GM12878 (cell line): ENCODE measurements at regions not wholly inside any gene's neighbourhood (a gene's known extent, or its start where the extent isn't known, plus 50 kb on each side); places are given as distances from the start of the nearest gene placed in this dataset.

Experiments used
- ATAC-seq: fragments of 200-7000 bp; cut with Tn5 transposase; 3 replicates; pipeline ENCODE4 v1.9.1; 2020; ENCODE audit warnings: mild to moderate bottlenecking, moderate library complexity
- BruUV-seq: library from RNA; stranded (reverse); fragments of 400-500 nt; replicated peaks from 2 replicates; lab custom pipeline; 2021; lab: Mats Ljungman, UMichigan
- CTCF ChIA-PET: fragments of 300-600 bp; sonication (Branson Sonifier 250); formaldehyde crosslinking; extraction: SDS; loops from one replicate; lab custom pipeline; 2021; ENCODE audit warnings: inconsistent platforms; lab: Yijun Ruan, JAX
- POLR2A ChIA-PET: fragments of 350-600 bp; formaldehyde crosslinking; extraction: SDS; loops from one replicate; lab custom pipeline; 2021; ENCODE audit warnings: inconsistent platforms; lab: Charles Lee
- RAD21 ChIA-PET: fragments of 300-600 bp; sonication (Branson Sonifier 250); formaldehyde crosslinking; loops from one replicate; lab custom pipeline; 2023; ENCODE audit warnings: antibody characterized with exemption; ENCODE audit not compliant: unreplicated experiment; lab: Charles Lee
- SMC1A ChIA-PET: fragments of 300-600 bp; sonication (Branson Sonifier 250); formaldehyde crosslinking; loops from one replicate; lab custom pipeline; 2023; ENCODE audit not compliant: unreplicated experiment, uncharacterized antibody; lab: Charles Lee
- DNase-seq: peaks from one replicate; pipeline ENCODE4 v3.0.0-alpha.2; 2011; ENCODE audit warnings: low read depth, low spot score
- FAIRE-seq: peaks from 3 replicates; lab custom pipeline; 2011; peaks lifted over from hg19 to GRCh38; lab: Jason Lieb, UNC
- H2AFZ ChIP-seq: 2 replicates; pipeline ENCODE4 v1.6.0; 2011; ENCODE audit warnings: low read depth, low read length, control low read depth; ENCODE audit not compliant: control insufficient read depth
- H3K27ac ChIP-seq: 2 replicates; pipeline ENCODE4 v1.5.1; 2011; ENCODE audit warnings: control low read depth; ENCODE audit not compliant: control insufficient read depth, insufficient read depth
- H3K27me3 ChIP-seq, 2 experiments: replicated peaks in 1 of 2; 2 replicates each; pipeline versions ENCODE4 v1.6.0 to v1.6.1; 2011; ENCODE audit warnings: low read length in 1 of 2; ENCODE audit not compliant: control insufficient read depth in 2 of 2, insufficient read depth in 2 of 2
- H3K36me3 ChIP-seq, 2 experiments: 2 replicates each; pipeline ENCODE4 v1.5.1; 2011; ENCODE audit warnings: low read length in 1 of 2; ENCODE audit not compliant: control insufficient read depth in 2 of 2, insufficient read depth in 2 of 2
- H3K4me1 ChIP-seq: 2 replicates; pipeline ENCODE4 v1.6.1; 2011; ENCODE audit warnings: mild to moderate bottlenecking, low read length, moderate library complexity, mixed read lengths; ENCODE audit not compliant: control insufficient read depth, insufficient read depth
- H3K4me2 ChIP-seq: 2 replicates; pipeline ENCODE4 v1.6.0; 2011; ENCODE audit warnings: control low read depth; ENCODE audit not compliant: control insufficient read depth, insufficient read depth
- H3K4me3 ChIP-seq: fragments of 200-600 bp; sonication (generic); 2 replicates; pipeline ENCODE4 v1.5.1; 2016
- H3K79me2 ChIP-seq: 2 replicates; pipeline ENCODE4 v1.6.0; 2011; ENCODE audit warnings: low read length; ENCODE audit not compliant: control insufficient read depth, insufficient read depth
- H3K9ac ChIP-seq: 2 replicates; pipeline ENCODE4 v1.8.0; 2011; ENCODE audit warnings: low read length, control low read depth, mixed read lengths; ENCODE audit not compliant: control insufficient read depth, insufficient read depth
- H3K9me3 ChIP-seq: replicated peaks from 3 replicates; pipeline ENCODE4 v1.5.1; 2011; ENCODE audit warnings: mild to moderate bottlenecking, low read length; ENCODE audit not compliant: control insufficient read depth, insufficient read depth
- H4K20me1 ChIP-seq: 2 replicates; pipeline ENCODE4 v1.6.0; 2011; ENCODE audit not compliant: control insufficient read depth, insufficient read depth
- CHD4 ChIP-seq: fragments of 200-600 bp; sonication (generic); IDR thresholded peaks from 2 replicates; pipeline ENCODE4 v1.6.1; 2016; ENCODE audit warnings: mild to moderate bottlenecking
- POLR2A ChIP-seq: IDR thresholded peaks from 2 replicates; pipeline ENCODE4 v1.6.1; 2011; ENCODE audit warnings: low read depth, mild to moderate bottlenecking, low read length
- RAD51 ChIP-seq: fragments of 450-650 bp; IDR thresholded peaks from 2 replicates; pipeline ENCODE4 v1.6.1; 2016; ENCODE audit warnings: moderate library complexity, mild to moderate bottlenecking, inconsistent platforms
- RELA ChIP-seq: fragments of 450-650 bp; IDR thresholded peaks from 2 replicates; pipeline ENCODE4 v1.8.0; 2014; ENCODE audit warnings: borderline replicate concordance; ENCODE audit not compliant: partially characterized antibody
- ZNF622 ChIP-seq: fragments of 450-650 bp; IDR thresholded peaks from 2 replicates; pipeline ENCODE4 v1.6.1; 2017; ENCODE audit warnings: mild to moderate bottlenecking, inconsistent platforms
- WGBS: methylation state at CpG from one replicate; pipeline ENCODE4 v1.1.6; 2016; ENCODE audit warnings: low lambda C conversion rate; ENCODE audit not compliant: insufficient replicate concordance, insufficient coverage; ENCODE audit errors: missing lambda C conversion rate; 5-methylcytosine and 5-hydroxymethylcytosine counted together
- in situ Hi-C: fragments of 300-500 bp; cut with MboI; formaldehyde crosslinking; loops from 9 replicates; pipeline ENCODE4 v1.14.3; 2018; ENCODE audit warnings: mixed read lengths
- intact Hi-C: fragments of 100-400 bp; cut with micrococcal nuclease; formaldehyde crosslinking; loops from one replicate; pipeline ENCODE4 v1.14.2; 2022; ENCODE audit not compliant: unreplicated experiment
- TF ChIP-seq, protein P1 (sequence below): fragments of 450-650 bp; IDR thresholded peaks from 2 replicates; pipeline ENCODE4 v1.6.1; 2018; ENCODE audit warnings: borderline replicate concordance, mild to moderate bottlenecking; ENCODE audit not compliant: partially characterized antibody
- TF ChIP-seq, protein P2 (sequence below): IDR thresholded peaks from 2 replicates; pipeline ENCODE4 v1.6.1; 2011; ENCODE audit warnings: mild to moderate bottlenecking, low read depth, low read length, moderate library complexity; ENCODE audit not compliant: insufficient replicate concordance
- TF ChIP-seq, protein P3 (sequence below): fragments of 450-650 bp; IDR thresholded peaks from 2 replicates; pipeline ENCODE4 v1.6.1; 2016; ENCODE audit warnings: mild to moderate bottlenecking
- TF ChIP-seq, protein P4 (sequence below): IDR thresholded peaks from 2 replicates; pipeline ENCODE4 v1.6.1; 2012; ENCODE audit warnings: improper control_type of control experiment, low read depth, low read length; ENCODE audit not compliant: insufficient replicate concordance
- TF ChIP-seq, protein P5 (sequence below): fragments of 450-650 bp; IDR thresholded peaks from 2 replicates; pipeline ENCODE4 v1.6.1; 2017; ENCODE audit warnings: mild to moderate bottlenecking, low read depth, inconsistent platforms; ENCODE audit not compliant: poor library complexity, severe bottlenecking

DNA sequence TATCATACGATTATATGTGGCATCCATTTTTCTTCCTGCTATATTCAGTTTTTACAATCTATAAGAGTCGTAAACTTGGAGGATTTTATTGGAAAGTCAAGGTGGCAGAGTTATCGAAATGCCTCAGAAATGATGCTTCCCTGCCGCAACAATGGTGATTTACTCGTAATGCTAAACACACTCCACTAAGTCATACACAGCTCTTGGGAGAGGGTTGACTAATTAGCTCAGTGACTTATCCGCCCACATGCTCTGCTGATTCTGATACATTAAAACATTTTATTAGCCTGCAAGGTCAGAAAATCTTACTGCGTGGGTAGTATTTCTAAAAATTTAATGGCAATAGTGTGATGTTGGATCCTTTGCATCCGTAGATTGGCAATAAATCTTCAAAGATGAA, 420.1 kb downstream of the ARAP2 start:
- ChIA-PET POLR2A (no interaction called here), RAD21 (no interaction called here), CTCF (no interaction called here), SMC1A (interaction anchor here (0.8 kb wide), 1 partner anchor 27 kb away, joined by 3 read pairs; no protein-coding TSS in a partner anchor)
- no peak overlapping the region for H3K9ac ChIP-seq
- 38% methylated on average over 8 of the region's 8 CpGs for WGBS
- H4K20me1 ChIP-seq = no peaks in the 10 kb centered on the region
- no peaks in the 10 kb centered on the region for H3K36me3 ChIP-seq
- no peak overlapping the region for H3K27ac ChIP-seq
- no peak for DNase-seq
- H3K9me3 ChIP-seq = no peaks in the 10 kb centered on the region
- FAIRE-seq = no peak
- H3K4me2 ChIP-seq = no peak overlapping the region
- H3K27me3 ChIP-seq = no peaks in the 10 kb centered on the region
- ATAC-seq = no peak
- no peaks in the 10 kb centered on the region for H3K4me1 ChIP-seq
- H3K4me3 ChIP-seq = no peak overlapping the region
- intact Hi-C loops (no loop called here), in situ Hi-C loops (no loop called here)
- no peaks in the 10 kb centered on the region for H3K79me2 ChIP-seq
- no peak overlapping the region for H2AFZ ChIP-seq
- BruUV-seq = no TSS peak
- TF ChIP-seq, protein P1, sequence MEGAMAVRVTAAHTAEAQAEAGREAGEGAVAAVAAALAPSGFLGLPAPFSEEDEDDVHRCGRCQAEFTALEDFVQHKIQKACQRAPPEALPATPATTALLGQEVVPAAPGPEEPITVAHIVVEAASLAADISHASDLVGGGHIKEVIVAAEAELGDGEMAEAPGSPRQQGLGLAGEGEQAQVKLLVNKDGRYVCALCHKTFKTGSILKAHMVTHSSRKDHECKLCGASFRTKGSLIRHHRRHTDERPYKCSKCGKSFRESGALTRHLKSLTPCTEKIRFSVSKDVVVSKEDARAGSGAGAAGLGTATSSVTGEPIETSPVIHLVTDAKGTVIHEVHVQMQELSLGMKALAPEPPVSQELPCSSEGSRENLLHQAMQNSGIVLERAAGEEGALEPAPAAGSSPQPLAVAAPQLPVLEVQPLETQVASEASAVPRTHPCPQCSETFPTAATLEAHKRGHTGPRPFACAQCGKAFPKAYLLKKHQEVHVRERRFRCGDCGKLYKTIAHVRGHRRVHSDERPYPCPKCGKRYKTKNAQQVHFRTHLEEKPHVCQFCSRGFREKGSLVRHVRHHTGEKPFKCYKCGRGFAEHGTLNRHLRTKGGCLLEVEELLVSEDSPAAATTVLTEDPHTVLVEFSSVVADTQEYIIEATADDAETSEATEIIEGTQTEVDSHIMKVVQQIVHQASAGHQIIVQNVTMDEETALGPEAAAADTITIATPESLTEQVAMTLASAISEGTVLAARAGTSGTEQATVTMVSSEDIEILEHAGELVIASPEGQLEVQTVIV = no peak
- TF ChIP-seq CHD4 = no peak
- no peak for TF ChIP-seq ZNF622
- TF ChIP-seq, protein P2, sequence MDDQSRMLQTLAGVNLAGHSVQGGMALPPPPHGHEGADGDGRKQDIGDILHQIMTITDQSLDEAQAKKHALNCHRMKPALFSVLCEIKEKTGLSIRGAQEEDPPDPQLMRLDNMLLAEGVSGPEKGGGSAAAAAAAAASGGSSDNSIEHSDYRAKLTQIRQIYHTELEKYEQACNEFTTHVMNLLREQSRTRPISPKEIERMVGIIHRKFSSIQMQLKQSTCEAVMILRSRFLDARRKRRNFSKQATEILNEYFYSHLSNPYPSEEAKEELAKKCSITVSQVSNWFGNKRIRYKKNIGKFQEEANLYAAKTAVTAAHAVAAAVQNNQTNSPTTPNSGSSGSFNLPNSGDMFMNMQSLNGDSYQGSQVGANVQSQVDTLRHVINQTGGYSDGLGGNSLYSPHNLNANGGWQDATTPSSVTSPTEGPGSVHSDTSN = no peak
- no peak for TF ChIP-seq POLR2A
- TF ChIP-seq, protein P3, sequence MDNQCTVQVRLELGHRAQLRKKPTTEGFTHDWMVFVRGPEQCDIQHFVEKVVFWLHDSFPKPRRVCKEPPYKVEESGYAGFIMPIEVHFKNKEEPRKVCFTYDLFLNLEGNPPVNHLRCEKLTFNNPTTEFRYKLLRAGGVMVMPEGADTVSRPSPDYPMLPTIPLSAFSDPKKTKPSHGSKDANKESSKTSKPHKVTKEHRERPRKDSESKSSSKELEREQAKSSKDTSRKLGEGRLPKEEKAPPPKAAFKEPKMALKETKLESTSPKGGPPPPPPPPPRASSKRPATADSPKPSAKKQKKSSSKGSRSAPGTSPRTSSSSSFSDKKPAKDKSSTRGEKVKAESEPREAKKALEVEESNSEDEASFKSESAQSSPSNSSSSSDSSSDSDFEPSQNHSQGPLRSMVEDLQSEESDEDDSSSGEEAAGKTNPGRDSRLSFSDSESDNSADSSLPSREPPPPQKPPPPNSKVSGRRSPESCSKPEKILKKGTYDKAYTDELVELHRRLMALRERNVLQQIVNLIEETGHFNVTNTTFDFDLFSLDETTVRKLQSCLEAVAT = no peak
- TF ChIP-seq, protein P4, sequence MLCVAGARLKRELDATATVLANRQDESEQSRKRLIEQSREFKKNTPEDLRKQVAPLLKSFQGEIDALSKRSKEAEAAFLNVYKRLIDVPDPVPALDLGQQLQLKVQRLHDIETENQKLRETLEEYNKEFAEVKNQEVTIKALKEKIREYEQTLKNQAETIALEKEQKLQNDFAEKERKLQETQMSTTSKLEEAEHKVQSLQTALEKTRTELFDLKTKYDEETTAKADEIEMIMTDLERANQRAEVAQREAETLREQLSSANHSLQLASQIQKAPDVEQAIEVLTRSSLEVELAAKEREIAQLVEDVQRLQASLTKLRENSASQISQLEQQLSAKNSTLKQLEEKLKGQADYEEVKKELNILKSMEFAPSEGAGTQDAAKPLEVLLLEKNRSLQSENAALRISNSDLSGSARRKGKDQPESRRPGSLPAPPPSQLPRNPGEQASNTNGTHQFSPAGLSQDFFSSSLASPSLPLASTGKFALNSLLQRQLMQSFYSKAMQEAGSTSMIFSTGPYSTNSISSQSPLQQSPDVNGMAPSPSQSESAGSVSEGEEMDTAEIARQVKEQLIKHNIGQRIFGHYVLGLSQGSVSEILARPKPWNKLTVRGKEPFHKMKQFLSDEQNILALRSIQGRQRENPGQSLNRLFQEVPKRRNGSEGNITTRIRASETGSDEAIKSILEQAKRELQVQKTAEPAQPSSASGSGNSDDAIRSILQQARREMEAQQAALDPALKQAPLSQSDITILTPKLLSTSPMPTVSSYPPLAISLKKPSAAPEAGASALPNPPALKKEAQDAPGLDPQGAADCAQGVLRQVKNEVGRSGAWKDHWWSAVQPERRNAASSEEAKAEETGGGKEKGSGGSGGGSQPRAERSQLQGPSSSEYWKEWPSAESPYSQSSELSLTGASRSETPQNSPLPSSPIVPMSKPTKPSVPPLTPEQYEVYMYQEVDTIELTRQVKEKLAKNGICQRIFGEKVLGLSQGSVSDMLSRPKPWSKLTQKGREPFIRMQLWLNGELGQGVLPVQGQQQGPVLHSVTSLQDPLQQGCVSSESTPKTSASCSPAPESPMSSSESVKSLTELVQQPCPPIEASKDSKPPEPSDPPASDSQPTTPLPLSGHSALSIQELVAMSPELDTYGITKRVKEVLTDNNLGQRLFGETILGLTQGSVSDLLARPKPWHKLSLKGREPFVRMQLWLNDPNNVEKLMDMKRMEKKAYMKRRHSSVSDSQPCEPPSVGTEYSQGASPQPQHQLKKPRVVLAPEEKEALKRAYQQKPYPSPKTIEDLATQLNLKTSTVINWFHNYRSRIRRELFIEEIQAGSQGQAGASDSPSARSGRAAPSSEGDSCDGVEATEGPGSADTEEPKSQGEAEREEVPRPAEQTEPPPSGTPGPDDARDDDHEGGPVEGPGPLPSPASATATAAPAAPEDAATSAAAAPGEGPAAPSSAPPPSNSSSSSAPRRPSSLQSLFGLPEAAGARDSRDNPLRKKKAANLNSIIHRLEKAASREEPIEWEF = no peak
- TF ChIP-seq, protein P5, sequence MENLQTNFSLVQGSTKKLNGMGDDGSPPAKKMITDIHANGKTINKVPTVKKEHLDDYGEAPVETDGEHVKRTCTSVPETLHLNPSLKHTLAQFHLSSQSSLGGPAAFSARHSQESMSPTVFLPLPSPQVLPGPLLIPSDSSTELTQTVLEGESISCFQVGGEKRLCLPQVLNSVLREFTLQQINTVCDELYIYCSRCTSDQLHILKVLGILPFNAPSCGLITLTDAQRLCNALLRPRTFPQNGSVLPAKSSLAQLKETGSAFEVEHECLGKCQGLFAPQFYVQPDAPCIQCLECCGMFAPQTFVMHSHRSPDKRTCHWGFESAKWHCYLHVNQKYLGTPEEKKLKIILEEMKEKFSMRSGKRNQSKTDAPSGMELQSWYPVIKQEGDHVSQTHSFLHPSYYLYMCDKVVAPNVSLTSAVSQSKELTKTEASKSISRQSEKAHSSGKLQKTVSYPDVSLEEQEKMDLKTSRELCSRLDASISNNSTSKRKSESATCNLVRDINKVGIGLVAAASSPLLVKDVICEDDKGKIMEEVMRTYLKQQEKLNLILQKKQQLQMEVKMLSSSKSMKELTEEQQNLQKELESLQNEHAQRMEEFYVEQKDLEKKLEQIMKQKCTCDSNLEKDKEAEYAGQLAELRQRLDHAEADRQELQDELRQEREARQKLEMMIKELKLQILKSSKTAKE = no peak
- no peak for TF ChIP-seq RELA
- TF ChIP-seq RAD51 = no peak
